ENCODE measurements at regions not wholly inside any gene's neighbourhood (a gene's known extent, or its start where the extent isn't known, plus 50 kb on each side); places are given as distances from the start of the nearest gene placed in this dataset.

GRCh38 chrX:42839632-42840031, 61.7 kb upstream of the PPP1R2C start:
- DNase-seq, result no peak
- H4K20me1 ChIP-seq (ENCODE audit: control insufficient read depth, insufficient read depth, low read length, poor library complexity, severe bottlenecking), result no peaks in the 10 kb centered on the region
- H3K27me3 ChIP-seq (replicated peaks in 1 of 4; ENCODE audit: control extremely low read depth in 1 of 4, control insufficient read depth in 3 of 4, insufficient read depth in 4 of 4, low read length in 3 of 4), result peaks cover 0 to 5% (median 0%) of the 10 kb centered on the region in 4 experiments
- Mint-ChIP-seq H3K4me1 (peaks cover 7% of the 10 kb centered on the region), H3K27me3 (no peaks in the 10 kb centered on the region), H3K4me3 (no peak overlapping the region), H3K27ac (no peak overlapping the region), H3K9me3 (ENCODE audit: insufficient read depth) (no peaks in the 10 kb centered on the region)
- H3K27ac ChIP-seq (ENCODE audit: low read length in 2 of 2), result no peak overlapping the region
- H3K9me3 ChIP-seq (ENCODE audit: control extremely low read depth in 1 of 3, control insufficient read depth in 2 of 3, insufficient read depth in 1 of 3, low read length in 2 of 3), result no peaks in the 10 kb centered on the region
- ATAC-seq (ENCODE audit: low read depth), result no peak
- no peak overlapping the region for H3K4me3 ChIP-seq (ENCODE audit: control extremely low read depth in 1 of 5, extremely low read depth in 1 of 5, insufficient read depth in 1 of 5, low read depth in 2 of 5, low read length in 4 of 5)
- ChIA-PET CTCF (no interaction called here), POLR2A (no interaction called here)
- intact Hi-C loops (cut with micrococcal nuclease), result no loop called here
- no peaks in the 10 kb centered on the region for H3K79me2 ChIP-seq (ENCODE audit: control insufficient read depth, insufficient read depth, low read length)
- TF ChIP-seq EZH2 (IDR thresholded peaks at IDR 0.05; ENCODE audit: borderline replicate concordance, insufficient read depth, low read depth, low read length, poor library complexity, severe bottlenecking) (no peak), CTCF (IDR thresholded peaks at IDR 0.05) (no peak)
- no peak overlapping the region for H3K4me2 ChIP-seq (replicated peaks; ENCODE audit: low read depth, low read length, poor library complexity, severe bottlenecking)
- H3K36me3 ChIP-seq (replicated peaks in 1 of 2; ENCODE audit: control extremely low read depth in 1 of 2, control insufficient read depth in 1 of 2, extremely low read depth in 1 of 2, insufficient read depth in 2 of 2, low read length in 1 of 2), result no peaks in the 10 kb centered on the region
- H3K9ac ChIP-seq (ENCODE audit: low read length), result no peak overlapping the region
- no peaks in the 10 kb centered on the region for H3K4me1 ChIP-seq (ENCODE audit: control insufficient read depth in 2 of 2, insufficient read depth in 2 of 2, low read length in 2 of 2)
- H2AFZ ChIP-seq (ENCODE audit: insufficient read depth, low read depth, low read length, poor library complexity, severe bottlenecking), result no peak overlapping the region

GRCh38 chrX:42846741-42847140, 68.8 kb upstream of the PPP1R2C start:
- H3K27me3 Mint-ChIP-seq, result no peaks in the 10 kb centered on the region
- Histone ChIP-seq H3K4me2 (replicated peaks; ENCODE audit: low read depth, low read length, poor library complexity, severe bottlenecking) (no peak overlapping the region), H3K9ac (ENCODE audit: low read length) (no peak overlapping the region), H3K27ac (ENCODE audit: low read length in 2 of 2) (no peak overlapping the region), H3K9me3 (ENCODE audit: control extremely low read depth in 1 of 3, control insufficient read depth in 2 of 3, insufficient read depth in 1 of 3, low read length in 2 of 3) (peaks cover 0 to 8% (median 1%) of the 10 kb centered on the region in 3 donors), H3K79me2 (ENCODE audit: control insufficient read depth, insufficient read depth, low read length) (no peaks in the 10 kb centered on the region), H3K4me3 (ENCODE audit: control extremely low read depth in 1 of 5, extremely low read depth in 1 of 5, insufficient read depth in 1 of 5, low read depth in 2 of 5, low read length in 4 of 5) (no peak overlapping the region), H3K27me3 (replicated peaks in 1 of 4; ENCODE audit: control extremely low read depth in 1 of 4, control insufficient read depth in 3 of 4, insufficient read depth in 4 of 4, low read length in 3 of 4) (peaks cover 0 to 6% (median 0%) of the 10 kb centered on the region in 4 experiments), H4K20me1 (ENCODE audit: control insufficient read depth, insufficient read depth, low read length, poor library complexity, severe bottlenecking) (no peaks in the 10 kb centered on the region), H3K36me3 (replicated peaks in 1 of 2; ENCODE audit: control extremely low read depth in 1 of 2, control insufficient read depth in 1 of 2, extremely low read depth in 1 of 2, insufficient read depth in 2 of 2, low read length in 1 of 2) (no peaks in the 10 kb centered on the region), H3K4me1 (ENCODE audit: control insufficient read depth in 2 of 2, insufficient read depth in 2 of 2, low read length in 2 of 2) (no peaks in the 10 kb centered on the region), H2AFZ (ENCODE audit: insufficient read depth, low read depth, low read length, poor library complexity, severe bottlenecking) (no peak overlapping the region)
- ChIA-PET POLR2A (no interaction called here), CTCF (no interaction called here)
- no peak for DNase-seq
- TF ChIP-seq CTCF (IDR thresholded peaks at IDR 0.05) (no peak), EZH2 (IDR thresholded peaks at IDR 0.05; ENCODE audit: borderline replicate concordance, insufficient read depth, low read depth, low read length, poor library complexity, severe bottlenecking) (no peak)
- ATAC-seq (ENCODE audit: low read depth), result no peak
- no CpG with 5 or more reads among the region's 1 CpG for WGBS (ENCODE audit: insufficient coverage)
- no peak overlapping the region for H3K27ac Mint-ChIP-seq
- intact Hi-C loops (cut with micrococcal nuclease), result no loop called here
- no peak overlapping the region for H3K4me3 Mint-ChIP-seq
- H3K9me3 Mint-ChIP-seq (ENCODE audit: insufficient read depth), result no peaks in the 10 kb centered on the region
- no peaks in the 10 kb centered on the region for H3K4me1 Mint-ChIP-seq

Data from B cell (primary cell).